HG02623 (cell line): ENCODE measurements at regions not wholly inside any gene's neighbourhood (a gene's known extent, or its start where the extent isn't known, plus 50 kb on each side); places are given as distances from the start of the nearest gene placed in this dataset.
"Not testable (repeated sequence)": the region's sequence is repeated elsewhere in the genome, so short reads cannot be mapped to it uniquely, and the experiment has no call there.

ENCODE experiments used
- ATAC-seq: cut with Tn5 transposase; IDR thresholded peaks from one replicate; pipeline ENCODE4 v1.9.1; 2021; ENCODE audit warnings: moderate library complexity; ENCODE audit not compliant: unreplicated experiment

DNA sequence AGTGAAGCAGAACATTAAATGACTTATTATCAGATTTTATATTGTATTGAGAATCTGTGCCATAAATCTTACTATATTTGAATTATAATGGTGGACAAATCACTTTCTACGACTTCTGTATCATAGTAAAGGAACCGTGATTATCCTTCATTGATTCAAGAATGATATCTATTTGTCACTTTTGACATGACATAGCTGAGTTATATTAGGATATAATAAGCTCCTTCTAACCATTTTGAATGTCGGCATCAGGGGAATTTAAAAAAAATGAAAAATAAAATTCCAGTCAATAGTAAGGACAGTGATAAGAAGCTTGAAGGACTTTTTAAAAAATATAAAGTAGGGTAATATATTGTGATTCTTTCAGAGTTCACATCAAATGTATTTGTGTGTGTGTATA, 338.9 kb upstream of the ACO1 start:
- no peak for ATAC-seq

DNA sequence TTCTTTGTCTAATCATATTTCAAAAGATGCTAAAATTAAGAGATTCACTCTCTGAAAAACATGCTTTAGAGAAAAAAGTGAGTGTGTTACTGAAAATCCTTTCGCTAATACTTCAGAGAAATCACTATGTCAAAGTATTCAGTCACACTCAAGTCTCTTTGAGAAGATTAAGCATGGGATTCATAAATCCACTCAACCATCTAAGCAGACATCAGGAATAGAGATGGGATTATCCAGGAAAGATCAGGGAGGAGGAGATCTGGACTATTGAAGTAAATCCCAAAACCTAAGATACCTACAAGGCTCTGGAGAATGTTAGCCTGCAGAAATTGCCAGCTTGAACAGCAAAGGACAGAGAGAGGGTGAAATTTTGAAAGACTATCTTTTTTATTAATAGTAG, 317.2 kb upstream of the ACO1 start:
- no peak for ATAC-seq

DNA sequence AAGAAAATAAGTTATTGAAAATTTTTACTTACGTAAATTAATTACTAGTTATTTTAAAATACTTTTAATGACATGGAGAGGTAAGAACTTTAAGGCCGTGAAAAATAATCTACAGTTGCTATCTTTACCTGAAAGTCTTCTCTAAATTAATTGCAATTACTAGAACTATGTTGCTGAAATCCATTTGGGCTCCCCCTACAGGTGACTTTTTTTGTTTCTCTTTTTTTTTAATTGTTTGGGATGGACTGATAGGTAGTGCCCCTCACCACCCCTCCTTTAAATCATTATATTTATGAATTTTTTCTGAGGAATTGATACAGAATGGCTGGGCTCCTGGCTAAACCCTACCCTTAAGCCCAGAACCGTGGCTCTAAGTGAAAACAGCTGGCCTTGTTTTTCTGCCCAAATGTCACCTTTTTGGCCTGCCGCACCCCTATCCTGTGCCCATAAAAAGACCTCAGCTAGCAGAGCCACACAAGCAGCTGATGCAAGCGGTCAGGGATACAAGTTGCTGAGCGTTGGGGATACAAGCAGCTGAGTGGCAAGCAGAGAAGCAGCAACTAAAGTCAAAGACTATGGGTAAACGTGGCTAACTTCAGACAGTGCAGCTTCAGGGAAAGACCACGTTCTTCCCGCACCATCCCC, 315.2 kb upstream of the ACO1 start:
- no peak for ATAC-seq

DNA sequence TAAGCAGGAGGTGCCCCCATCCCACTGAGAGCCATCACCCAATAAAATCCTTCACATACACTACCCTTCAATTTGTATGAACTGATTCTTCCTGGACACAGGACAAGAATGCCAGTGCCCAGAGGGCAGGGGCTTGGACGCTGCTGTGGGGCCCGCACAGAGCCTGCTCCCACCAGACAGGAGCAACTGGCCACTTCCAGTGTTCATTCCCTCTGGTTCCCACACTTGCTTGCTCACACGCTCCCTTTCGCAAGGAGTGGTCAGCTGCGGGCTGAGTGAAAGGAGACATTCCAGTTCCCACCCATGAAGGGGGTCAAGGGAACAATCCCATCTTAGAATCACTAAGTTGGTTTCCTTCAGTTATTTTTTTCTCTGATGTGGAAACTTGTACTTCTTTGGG, 314.5 kb upstream of the ACO1 start:
- no peak for ATAC-seq

DNA sequence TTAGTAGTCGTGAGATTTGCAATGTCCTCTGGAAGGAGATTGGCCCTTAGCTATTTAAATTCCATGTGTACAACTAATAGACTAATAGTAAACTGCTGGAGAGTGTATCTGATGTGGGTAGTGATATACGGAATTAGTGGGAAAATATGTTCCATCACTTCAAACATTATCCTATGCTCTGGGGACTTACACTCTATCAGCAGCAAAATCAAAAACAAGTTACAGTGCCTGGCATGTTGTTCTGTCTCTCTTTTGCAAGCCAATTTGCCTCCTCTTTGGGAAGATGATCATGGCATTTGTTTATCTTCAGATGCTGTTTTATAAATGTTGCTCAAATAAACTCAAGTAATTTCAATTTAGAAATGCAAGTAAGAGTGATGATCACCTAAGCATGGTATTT, 311.9 kb upstream of the ACO1 start:
- ATAC-seq = no peak

DNA sequence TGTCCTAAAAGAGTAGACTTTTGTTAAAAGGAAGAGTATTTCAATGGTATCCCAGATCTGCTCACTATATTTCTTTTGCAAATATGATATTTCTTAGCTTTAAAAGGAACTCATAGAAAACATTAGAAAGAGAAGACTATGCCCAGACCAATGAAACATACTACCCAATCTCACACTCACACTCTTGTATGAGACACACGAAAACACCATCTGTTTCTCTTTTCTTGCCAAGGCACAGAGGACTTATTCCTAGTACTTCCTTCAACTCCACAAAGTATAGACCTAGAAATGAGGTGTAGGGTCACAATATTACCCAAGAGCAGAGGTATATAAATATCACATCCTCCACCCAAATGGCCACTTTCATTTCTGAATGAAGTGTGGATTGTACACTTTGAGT, 292.4 kb upstream of the ACO1 start:
- ATAC-seq = no peak

DNA sequence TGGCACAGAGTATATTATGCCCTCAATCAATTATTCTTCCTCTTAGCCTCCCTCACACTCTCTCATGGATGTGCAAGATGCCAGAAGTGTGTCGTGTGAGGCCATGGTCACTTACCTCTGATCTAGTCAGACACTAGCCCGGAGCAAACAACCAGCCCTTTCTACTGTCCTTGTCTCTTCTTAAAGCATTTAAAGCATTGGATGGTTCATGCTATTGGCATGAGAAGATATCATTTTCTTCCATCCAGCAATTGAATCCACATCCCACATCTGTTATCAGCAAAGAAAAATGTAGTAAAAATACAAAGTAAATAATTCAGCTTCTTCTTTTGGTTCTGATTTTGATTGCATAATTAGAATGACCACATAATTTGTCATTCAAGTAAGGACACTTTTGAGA, 267.2 kb upstream of the ACO1 start:
- no peak for ATAC-seq

DNA sequence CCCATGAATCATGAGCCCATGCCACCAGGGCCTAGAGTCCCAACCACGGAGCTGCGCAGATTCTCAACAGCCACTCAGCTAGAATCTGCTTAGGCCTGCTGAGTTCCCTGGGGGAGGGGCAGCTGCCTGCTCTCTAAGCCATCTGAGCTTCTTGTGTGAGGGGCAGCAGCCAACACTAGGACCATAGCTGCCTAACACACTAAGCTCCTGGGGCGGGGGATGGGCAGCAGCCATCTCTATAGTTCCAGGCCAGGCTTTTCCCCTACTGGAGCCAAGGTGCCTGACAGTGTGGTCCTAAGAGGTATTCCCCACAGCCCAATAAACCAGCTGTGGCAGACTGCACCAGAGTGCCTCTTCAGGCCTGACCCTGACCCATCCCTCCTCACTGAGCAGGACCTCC, 255.9 kb upstream of the ACO1 start:
- ATAC-seq = no peak

DNA sequence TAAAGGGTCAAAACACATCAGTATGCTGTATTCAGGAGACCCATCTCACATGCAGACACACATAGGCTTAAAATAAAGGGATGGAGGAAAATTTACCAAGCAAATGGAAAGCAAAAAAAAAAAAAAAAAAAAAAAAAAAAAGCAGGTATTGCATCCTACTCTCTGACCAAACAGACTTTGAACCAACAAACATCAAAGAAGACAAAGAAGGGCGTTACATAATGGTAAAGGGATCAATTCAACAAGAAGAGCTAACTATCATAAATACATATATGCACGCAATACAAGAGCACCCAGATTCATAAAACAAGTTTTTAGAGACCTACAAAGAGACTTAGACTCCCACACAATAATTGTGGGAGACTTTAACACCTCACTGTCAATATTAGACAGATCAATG, 253.7 kb upstream of the ACO1 start:
- ATAC-seq = not testable (repeated sequence)

DNA sequence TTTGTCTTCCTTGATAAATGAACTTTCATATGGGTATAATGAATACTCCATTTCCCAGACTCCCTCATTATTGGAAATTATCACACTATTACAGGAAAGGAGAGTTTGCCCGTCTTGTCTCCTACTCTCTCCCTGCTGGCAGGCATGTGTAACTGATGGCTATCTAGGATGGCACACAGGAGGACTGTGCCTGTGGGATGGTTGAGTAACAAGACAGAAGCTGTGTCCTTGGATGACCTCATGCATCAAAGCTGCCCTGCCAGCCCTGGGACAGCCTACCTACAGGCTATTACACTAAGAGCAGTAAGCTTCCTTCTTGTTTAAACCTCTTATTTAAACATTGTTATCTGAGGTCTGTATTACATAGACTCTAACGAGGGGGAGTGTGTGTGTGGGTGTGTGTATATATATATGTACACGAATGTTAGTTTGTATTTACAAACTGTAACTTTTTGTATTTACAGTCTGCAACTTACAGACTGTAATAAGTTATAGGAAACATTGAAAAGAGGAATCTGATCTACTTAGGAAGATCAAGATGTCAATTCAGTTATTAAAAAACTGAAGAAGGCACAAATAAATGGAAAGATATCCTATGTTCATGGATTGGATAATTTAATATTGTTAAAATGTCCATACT, 247.6 kb upstream of the ACO1 start:
- ATAC-seq = no peak

DNA sequence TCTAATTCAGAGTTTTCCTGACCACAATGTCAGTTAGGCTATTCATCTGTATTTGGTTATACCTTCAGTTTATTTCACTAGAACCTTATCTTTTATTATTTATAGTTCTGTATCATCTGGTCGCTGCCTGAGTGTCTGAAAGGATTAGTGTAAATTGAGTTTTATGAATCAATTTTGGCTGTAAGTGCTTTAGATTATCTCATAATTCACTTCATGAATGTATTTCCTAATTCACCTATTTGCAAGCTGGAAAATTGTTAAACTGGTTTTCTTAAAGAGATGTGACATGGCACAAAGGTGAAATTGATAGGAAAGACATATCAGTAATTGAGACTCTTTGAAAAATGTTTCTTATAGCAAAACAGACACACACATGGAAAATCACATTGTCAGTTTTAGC, 242.4 kb upstream of the ACO1 start:
- no peak for ATAC-seq

DNA sequence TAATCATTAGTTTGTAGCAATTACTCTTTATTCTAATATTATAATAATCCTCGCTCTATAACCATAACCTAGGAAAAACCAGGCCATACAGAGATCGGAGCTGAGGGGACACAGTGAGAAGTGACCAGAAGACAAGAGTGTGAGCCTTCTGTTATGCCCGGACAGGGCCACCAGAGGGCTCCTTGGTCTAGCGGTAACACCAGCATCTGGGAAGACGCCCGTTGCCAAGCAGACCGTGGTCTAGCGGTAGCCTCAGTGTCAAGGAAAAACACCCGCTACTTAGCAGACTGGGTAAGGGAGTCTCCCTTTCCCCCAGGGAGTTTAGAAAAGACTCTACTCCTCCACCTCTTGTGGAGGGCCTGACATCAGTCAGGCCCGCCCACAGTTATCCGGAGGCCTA, 235.9 kb upstream of the ACO1 start:
- ATAC-seq = not testable (repeated sequence)

DNA sequence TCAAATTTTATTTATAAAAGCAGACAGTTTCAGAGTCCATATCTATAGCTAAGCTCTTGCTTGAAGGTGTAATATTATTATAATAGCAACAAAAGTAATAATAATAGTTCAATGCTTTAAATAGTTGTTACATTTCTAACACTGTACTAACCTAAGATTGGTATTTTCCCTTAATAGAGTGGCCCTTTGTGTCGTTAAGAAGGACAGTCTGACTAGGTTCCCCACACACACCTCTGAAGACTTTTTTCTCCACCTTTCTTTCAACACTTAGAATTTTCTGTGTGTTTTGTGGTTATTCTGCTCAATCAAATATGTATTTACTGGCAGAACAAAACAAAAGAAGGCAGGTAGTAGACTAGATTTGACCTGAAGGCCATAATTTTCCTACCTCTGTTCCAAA, 223.2 kb upstream of the ACO1 start:
- no peak for ATAC-seq

DNA sequence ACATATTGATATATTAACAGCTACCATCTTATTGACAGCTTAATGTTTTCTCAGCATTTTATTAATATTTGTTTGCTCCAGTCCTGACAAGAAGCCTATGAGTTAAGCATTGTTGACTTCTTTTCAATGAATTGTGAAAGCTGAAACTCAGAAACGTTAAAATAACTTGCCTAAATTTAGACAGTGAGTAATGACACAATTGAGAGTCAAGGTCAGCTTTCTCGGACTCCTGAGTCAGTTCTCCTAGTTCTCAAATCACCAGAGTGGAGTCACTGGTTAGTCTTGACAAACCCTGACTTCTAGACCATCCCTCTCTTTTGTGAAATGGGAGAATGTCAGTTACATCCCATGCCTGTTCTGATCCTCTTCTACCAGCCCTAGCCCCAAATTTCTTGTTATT, 222.7 kb upstream of the ACO1 start:
- ATAC-seq = peak; percentile 77

DNA sequence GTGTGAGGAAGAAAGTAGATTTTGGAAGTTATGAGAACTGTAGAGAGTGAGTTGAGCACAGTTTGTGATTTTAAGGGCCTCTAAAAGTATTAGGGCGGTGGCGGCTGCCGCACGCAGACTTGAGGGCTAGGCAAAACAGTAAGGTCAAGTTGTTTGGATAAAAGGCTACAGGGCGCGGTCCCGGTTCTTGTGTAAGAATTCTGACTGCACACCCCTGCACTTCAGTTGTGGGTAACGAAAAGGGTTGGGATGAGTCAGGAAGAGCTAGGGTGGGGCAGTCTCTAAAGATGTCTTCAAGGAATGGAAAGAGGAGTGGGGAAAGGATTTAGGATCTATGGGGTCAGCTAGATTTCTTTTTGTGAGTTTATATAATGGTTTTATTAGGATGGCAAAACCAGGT, 218.1 kb upstream of the ACO1 start:
- ATAC-seq = not testable (repeated sequence)

DNA sequence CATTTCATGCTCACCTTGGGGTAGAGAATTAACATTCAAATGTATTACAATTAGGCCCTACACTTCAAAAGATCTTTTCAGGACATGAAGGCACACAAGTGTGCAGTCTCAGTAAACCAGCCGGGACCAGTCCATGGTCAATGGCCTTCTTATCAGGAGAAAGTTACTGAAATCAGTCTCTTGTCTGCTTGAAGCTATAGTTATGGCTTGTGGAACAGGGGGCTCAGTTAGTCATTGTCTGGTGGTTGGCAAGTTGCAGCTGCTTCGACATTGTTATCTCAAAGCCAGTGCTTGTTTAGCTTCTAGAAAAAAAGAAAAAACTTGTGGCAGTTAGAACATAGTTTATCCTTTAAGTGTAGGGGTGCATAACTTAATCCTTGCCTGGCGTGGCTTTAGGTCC, 213.1 kb upstream of the ACO1 start:
- no peak for ATAC-seq

DNA sequence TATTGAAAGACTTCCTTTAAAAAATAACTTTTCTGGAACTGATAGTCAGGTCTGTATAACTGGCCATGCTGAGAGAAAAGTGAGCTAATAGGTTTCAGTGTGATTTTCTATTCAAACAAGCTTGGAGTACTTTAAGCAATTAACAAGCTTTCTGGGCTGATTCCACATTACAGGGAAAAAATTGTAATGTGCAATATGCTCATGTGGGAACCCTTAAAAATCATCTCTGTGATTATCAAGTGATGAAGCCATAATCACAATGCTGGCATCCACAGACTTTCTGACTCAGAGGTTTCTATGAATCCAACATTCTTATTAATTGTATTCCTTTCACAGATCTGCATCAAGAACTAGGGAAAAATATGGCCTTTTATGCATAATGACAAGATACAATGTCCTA, 212.2 kb upstream of the ACO1 start:
- no peak for ATAC-seq

DNA sequence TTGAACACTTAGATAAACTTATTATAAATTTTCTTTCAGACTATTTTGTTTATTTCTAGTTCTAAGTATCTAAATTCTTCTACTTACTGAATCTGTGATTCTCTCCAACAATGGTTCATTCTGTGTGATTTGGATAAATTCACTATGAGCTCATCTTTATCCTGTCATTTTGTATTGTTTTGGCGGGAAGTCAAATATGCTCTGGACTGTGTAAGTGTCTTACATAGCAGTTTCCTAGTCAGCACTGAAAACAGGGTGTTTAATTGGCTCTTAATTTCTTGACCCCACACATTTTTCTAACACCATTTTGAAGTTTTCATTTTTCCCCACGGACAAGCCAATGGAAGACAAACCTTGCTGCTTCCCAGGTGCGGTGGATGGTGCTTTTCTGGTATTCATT, 207.0 kb upstream of the ACO1 start:
- no peak for ATAC-seq

DNA sequence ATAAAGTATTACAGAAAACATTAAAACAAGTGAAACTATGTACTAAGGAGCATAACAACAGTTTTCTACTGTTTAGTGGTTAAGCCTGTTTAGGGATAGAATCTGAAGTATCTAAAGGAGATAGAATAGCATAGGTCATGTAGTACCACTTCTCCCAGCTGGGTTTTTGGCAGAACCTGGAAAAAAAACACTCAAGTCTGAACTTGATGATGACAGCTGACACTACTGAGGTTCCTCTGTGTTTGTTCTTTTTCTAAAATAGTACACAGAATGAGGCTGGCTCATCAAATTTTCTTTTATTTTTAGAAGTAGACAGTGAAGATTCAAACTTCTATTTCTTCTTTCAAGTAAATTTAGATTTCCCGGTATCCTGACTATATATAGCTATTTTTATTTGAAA, 203.8 kb upstream of the ACO1 start:
- ATAC-seq = no peak

DNA sequence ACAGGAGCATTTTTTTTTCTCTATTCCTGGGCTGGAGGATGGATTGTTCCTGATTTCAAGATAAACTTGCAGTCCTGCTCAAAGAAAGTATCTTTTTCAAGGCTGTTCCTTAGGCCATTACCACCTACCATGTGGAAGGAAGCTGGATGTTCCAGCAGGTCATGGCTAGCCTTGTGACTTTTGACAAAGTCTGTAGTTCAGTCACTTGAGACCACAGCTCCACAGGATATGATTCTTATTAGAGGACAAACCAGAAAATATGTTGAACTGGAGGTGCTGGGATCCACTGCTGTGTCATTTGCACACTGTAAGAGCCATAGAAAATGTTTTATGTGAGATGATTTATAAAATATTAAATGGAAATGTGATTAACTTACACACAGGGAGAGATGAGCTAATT, 184.2 kb upstream of the ACO1 start:
- no peak for ATAC-seq

DNA sequence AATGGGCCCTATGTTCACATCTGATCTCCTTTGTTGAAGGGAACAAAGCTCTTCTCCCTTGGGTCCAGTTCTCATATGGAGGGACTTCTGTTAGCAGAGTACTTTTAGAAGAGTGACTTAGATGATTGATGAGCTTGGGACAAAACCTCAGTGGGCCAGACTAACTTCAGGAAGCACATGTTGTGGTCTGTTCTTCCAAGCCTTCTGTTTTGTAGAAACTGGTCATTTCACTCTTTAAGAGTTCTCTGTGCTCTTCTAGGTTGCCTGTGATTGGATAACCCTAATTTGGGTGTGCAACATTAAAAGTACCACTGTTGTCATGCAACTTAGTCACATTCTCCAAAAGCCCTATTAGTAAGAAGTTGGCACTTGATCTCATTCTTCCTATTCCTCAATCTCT, 183.5 kb upstream of the ACO1 start:
- ATAC-seq = no peak

DNA sequence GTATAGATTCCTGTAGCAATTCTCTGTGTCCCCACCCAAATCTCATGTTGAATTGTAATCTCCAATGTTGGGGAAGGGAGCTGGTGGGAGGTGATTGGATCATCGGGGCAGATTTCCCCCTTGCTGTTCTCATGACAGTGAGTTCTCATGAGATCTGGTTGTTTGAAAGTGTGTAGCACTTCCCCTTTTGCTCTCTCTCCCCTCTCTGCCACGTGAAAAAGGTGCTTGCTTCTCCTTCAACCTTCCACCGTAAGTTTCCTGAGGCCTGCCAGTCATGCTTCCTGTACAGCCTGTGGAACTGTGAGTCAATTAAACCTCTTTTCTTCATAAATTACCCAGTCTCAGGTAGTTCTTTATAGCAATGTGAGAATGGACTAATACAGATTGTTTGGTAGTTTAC, 175.3 kb upstream of the ACO1 start:
- not testable (repeated sequence) for ATAC-seq

DNA sequence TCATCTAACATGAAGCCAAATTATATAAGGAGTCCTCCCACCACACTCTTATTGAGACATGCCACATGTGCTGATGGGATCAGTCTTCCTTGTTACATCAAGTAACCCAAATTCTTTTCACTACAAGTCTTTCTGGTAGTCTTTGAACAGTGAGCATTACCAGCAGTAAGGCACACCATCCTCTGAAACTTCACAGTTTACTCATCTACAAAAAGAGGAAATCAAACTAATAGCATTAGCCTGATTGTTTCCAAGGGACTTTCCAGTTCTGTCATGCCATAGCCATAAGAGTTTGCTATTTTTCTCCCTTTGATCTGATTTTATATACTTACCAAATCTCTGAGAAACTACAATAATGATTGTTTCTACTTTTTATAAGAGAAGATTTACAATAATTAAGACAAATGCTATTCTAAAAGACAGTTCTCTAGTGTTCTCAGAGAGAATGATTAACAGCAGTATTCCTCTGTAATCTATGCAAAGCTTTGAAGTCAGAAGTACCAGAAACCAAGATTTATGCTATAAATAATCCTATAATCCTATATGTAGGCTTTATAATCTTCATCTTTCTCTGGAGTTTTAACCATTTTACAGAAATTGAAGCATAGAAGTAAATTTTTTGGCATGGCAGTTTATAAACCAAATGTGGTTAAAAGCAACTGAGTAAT, 166.2 kb upstream of the ACO1 start:
- peak; percentile 99 for ATAC-seq
